K562 (cell line): ENCODE measurements at regions not wholly inside any gene's neighbourhood (a gene's known extent, or its start where the extent isn't known, plus 50 kb on each side); places are given as distances from the start of the nearest gene placed in this dataset.

Experiments
- ATAC-seq: fragments of 200-7000 bp; cut with Tn5 transposase; 3 replicates; pipeline ENCODE4 v1.9.1; 2020; ENCODE audit warnings: moderate library complexity
- BruUV-seq: library from RNA; stranded (reverse); fragments of 400-500 nt; replicated peaks from 2 replicates; lab custom pipeline; 2021; lab: Mats Ljungman, UMichigan
- CTCF ChIA-PET: fragments of 300-600 bp; formaldehyde crosslinking; extraction: SDS; loops from one replicate; lab custom pipeline; 2021; ENCODE audit warnings: low intra/inter-chr PET ratio; lab: Yijun Ruan, JAX
- POLR2A ChIA-PET: fragments of 300-600, 350-650 bp; sonication (Branson Sonifier 250); formaldehyde crosslinking; extraction: SDS; loops from one replicate; lab custom pipeline; 2021; ENCODE audit warnings: antibody characterized with exemption, inconsistent platforms; lab: Yijun Ruan, JAX
- DNase-seq, 4 experiments: peaks; one replicate each; pipeline versions ENCODE4 v3.0.0 to v3.0.0-alpha.2; 2011 to 2018; ENCODE audit warnings: low spot score in 3 of 4, mixed read lengths in 3 of 4; ENCODE audit errors: extremely low read depth in 1 of 4
- FAIRE-seq: peaks from 2 replicates; lab custom pipeline; 2011; peaks lifted over from hg19 to GRCh38; lab: Jason Lieb, UNC
- H2AFZ ChIP-seq: 2 replicates; pipeline ENCODE4 v1.6.0; 2011; ENCODE audit warnings: low read depth, low read length, control low read depth, inconsistent platforms
- H3K27ac ChIP-seq: fragments of 200-600 bp; 3 replicates; pipeline ENCODE4 v1.8.0; 2011; ENCODE audit warnings: low read depth, mild to moderate bottlenecking, control low read depth, inconsistent platforms, low read length, moderate library complexity, mixed read lengths; ENCODE audit errors: extremely low read depth
- H3K27me3 ChIP-seq, 2 experiments: fragments of 300-600 bp in 1 of 2; 2 replicates in 1 of 2; 3 replicates in 1 of 2; pipeline versions ENCODE4 v1.6.0 to v1.8.0; 2011; ENCODE audit warnings: inconsistent platforms in 2 of 2, low read length in 2 of 2, mild to moderate bottlenecking in 1 of 2, mixed read lengths in 1 of 2, moderate library complexity in 1 of 2; ENCODE audit not compliant: control insufficient read depth in 2 of 2, insufficient read depth in 2 of 2
- H3K36me3 ChIP-seq: fragments of 300-600 bp; 3 replicates; pipeline ENCODE4 v1.8.0; 2011; ENCODE audit warnings: mild to moderate bottlenecking, low read length, inconsistent platforms; ENCODE audit not compliant: control insufficient read depth, insufficient read depth
- H3K4me1 ChIP-seq, 2 experiments: fragments of 200-600 bp in 1 of 2; replicated peaks in 1 of 2; 2 replicates in 1 of 2; 3 replicates in 1 of 2; pipeline versions ENCODE4 v1.5.1 to v1.8.0; 2011; ENCODE audit warnings: inconsistent platforms in 2 of 2, low read length in 2 of 2, mild to moderate bottlenecking in 1 of 2, mixed read lengths in 1 of 2, moderate library complexity in 1 of 2; ENCODE audit not compliant: control insufficient read depth in 2 of 2, insufficient read depth in 2 of 2
- H3K4me2 ChIP-seq: 2 replicates; pipeline ENCODE4 v1.6.1; 2011; ENCODE audit warnings: low read length, control low read depth, inconsistent platforms, mixed read lengths; ENCODE audit not compliant: insufficient read depth
- H3K4me3 ChIP-seq: fragments of 200-600 bp; sonication (generic), shearing (Covaris generic); 2 replicates; pipeline ENCODE4 v1.5.1; 2016; ENCODE audit warnings: control low read depth, inconsistent platforms
- H3K79me2 ChIP-seq: fragments of 200-600 bp; 3 replicates; pipeline ENCODE4 v1.8.0; 2011; ENCODE audit warnings: low read length, inconsistent platforms; ENCODE audit not compliant: control insufficient read depth, insufficient read depth
- H3K9ac ChIP-seq, 2 experiments: 2 replicates each; pipeline versions ENCODE4 v1.6.0 to v1.6.1; 2011; ENCODE audit warnings: low read depth in 2 of 2, low read length in 2 of 2, control low read depth in 1 of 2, inconsistent platforms in 1 of 2, mild to moderate bottlenecking in 1 of 2, mixed read lengths in 1 of 2; ENCODE audit not compliant: insufficient read depth in 1 of 2
- H3K9me1 ChIP-seq: one replicate; pipeline ENCODE4 v1.6.0; 2011; ENCODE audit warnings: inconsistent platforms, mild to moderate bottlenecking, low read length, moderate library complexity; ENCODE audit not compliant: control insufficient read depth, insufficient read depth
- H3K9me3 ChIP-seq: replicated peaks from 2 replicates; pipeline ENCODE4 v1.5.1; 2011; ENCODE audit warnings: low read depth, low read length, inconsistent platforms; ENCODE audit not compliant: control insufficient read depth, insufficient read depth
- H4K20me1 ChIP-seq: replicated peaks from 2 replicates; pipeline ENCODE4 v1.6.1; 2011; ENCODE audit warnings: low read length, inconsistent platforms, mixed read lengths; ENCODE audit not compliant: control insufficient read depth, insufficient read depth
- ARID3A ChIP-seq: IDR thresholded peaks from 2 replicates; pipeline ENCODE4 v1.6.1; 2012; ENCODE audit warnings: low read depth, low read length, improper control_type of control experiment, borderline replicate concordance
- CREM ChIP-seq: IDR thresholded peaks from 2 replicates; pipeline ENCODE4 v1.6.1; 2014; ENCODE audit warnings: antibody characterized with exemption, low read depth
- FIP1L1 ChIP-seq: fragments of 200-400 bp; formaldehyde crosslinking; IDR thresholded peaks from 2 replicates; pipeline ENCODE4 v1.6.1; 2018; ENCODE audit warnings: mild to moderate bottlenecking, low read depth, low read length; ENCODE audit not compliant: poor library complexity, severe bottlenecking
- HDAC6 ChIP-seq: IDR thresholded peaks from 2 replicates; pipeline ENCODE4 v1.6.1; 2012; ENCODE audit warnings: low read depth, mild to moderate bottlenecking, control low read depth, inconsistent platforms, low read length, moderate library complexity
- HEY1 ChIP-seq: fragments of 250-450 bp; sonication (Bioruptor Pico); IDR thresholded peaks from 2 replicates; pipeline ENCODE4 v1.5.0; 2020; ENCODE audit warnings: mild to moderate bottlenecking, moderate library complexity, borderline replicate concordance
- TAF15 ChIP-seq: fragments of 200-400 bp; formaldehyde crosslinking; IDR thresholded peaks from 2 replicates; pipeline ENCODE4 v1.6.1; 2017; ENCODE audit warnings: mild to moderate bottlenecking, low read depth, low read length, moderate library complexity
- ZKSCAN1 ChIP-seq: fragments of 150-350 bp; IDR thresholded peaks from 2 replicates; pipeline ENCODE4 v1.6.1; 2016; ENCODE audit warnings: low read depth, low read length
- ZNF407 ChIP-seq: fragments of 450-650 bp; IDR thresholded peaks from 2 replicates; pipeline ENCODE4 v1.6.1; 2016; ENCODE audit warnings: low read depth
- WGBS: fragments of 100-300 bp; shearing (Covaris generic); methylation state at CpG from one replicate; pipeline ENCODE4 v1.1.6; 2016; ENCODE audit warnings: low coverage, mixed read lengths; ENCODE audit not compliant: insufficient coverage; ENCODE audit errors: missing lambda C conversion rate; 5-methylcytosine and 5-hydroxymethylcytosine counted together
- in situ Hi-C: fragments of 300-500 bp; cut with MboI; formaldehyde crosslinking; loops from 4 replicates; pipeline ENCODE4 v1.15.0; 2018; ENCODE audit warnings: inconsistent platforms, mixed read lengths
- intact Hi-C: fragments of 100-400 bp; cut with micrococcal nuclease; formaldehyde crosslinking; loops from 2 replicates; pipeline ENCODE4 v1.14.2; 2022

- FAIRE-seq, result no peak
- Histone ChIP-seq H3K9ac (no peak overlapping the region), H3K36me3 (no peaks in the 10 kb centered on the region), H3K79me2 (no peaks in the 10 kb centered on the region), H3K27me3 (peaks cover 10 to 20% of the 10 kb centered on the region in 2 experiments), H3K4me3 (no peak overlapping the region), H3K27ac (no peak overlapping the region), H4K20me1 (no peaks in the 10 kb centered on the region), H3K9me3 (no peaks in the 10 kb centered on the region), H3K9me1 (no peaks in the 10 kb centered on the region), H3K4me1 (no peaks in the 10 kb centered on the region), H2AFZ (no peak overlapping the region), H3K4me2 (no peak overlapping the region)
- CTCF ChIA-PET, result no interaction called here
- in situ Hi-C loops, result no loop called here
- POLR2A ChIA-PET, result no interaction called here
- WGBS, result 6% methylated on average over 8 of the region's 9 CpGs
- ATAC-seq, result no peak
- no peak for DNase-seq
- BruUV-seq, result no TSS peak
- intact Hi-C loops, result no loop called here
- TF ChIP-seq ZKSCAN1 (no peak), CREM (no peak), TAF15 (no peak), HDAC6 (no peak), ARID3A (no peak), ZNF407 (no peak), HEY1 (CRISPR knock-in tag) (no peak), FIP1L1 (no peak)
Measured at GRCh38 chr14:22489957-22490950, 98.8 kb downstream of the DAD1 start.
